Peyer's patch (tissue), 4 donors: ENCODE measurements at regions not wholly inside any gene's neighbourhood (a gene's known extent, or its start where the extent isn't known, plus 50 kb on each side); places are given as distances from the start of the nearest gene placed in this dataset.

ENCODE experiments used
- POLR2A ChIP-seq, 2 donors: fragments of 450-650 bp; IDR thresholded peaks; one replicate each; pipeline ENCODE4 v1.5.1; 2017; ENCODE audit warnings: antibody characterized with exemption in 2 of 2, mild to moderate bottlenecking in 2 of 2, moderate library complexity in 2 of 2
- TF ChIP-seq, protein P1 (sequence below), 6 experiments: fragments of 450-650 bp in 4 of 6; fragments of 200-600 bp in 2 of 6; sonication (generic) in 1 of 6; IDR thresholded peaks; one replicate each; pipeline ENCODE4 v1.5.1; 2017 to 2019; ENCODE audit warnings: antibody characterized with exemption in 6 of 6, mild to moderate bottlenecking in 3 of 6, moderate library complexity in 1 of 6

DNA sequence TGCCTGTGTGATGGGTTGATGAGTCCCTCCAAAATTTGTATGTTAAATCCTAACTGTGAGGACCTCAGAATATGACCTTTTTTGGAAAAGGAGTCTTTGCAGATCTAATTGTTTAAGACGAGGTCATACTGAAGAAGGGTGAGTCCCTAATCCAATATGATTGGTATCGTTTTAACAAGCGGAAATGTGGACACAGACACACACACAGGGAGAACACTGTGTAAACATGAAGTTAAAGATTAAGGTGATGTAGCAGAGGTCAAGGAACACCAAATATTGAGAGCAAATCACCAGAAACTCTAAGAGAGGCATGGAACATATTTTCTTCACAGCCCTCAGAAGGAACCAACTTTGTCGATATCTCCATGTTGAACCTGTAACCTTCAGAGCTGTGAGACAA, 1106.7 kb downstream of the SLC6A15 start:
- TF ChIP-seq, protein P1, sequence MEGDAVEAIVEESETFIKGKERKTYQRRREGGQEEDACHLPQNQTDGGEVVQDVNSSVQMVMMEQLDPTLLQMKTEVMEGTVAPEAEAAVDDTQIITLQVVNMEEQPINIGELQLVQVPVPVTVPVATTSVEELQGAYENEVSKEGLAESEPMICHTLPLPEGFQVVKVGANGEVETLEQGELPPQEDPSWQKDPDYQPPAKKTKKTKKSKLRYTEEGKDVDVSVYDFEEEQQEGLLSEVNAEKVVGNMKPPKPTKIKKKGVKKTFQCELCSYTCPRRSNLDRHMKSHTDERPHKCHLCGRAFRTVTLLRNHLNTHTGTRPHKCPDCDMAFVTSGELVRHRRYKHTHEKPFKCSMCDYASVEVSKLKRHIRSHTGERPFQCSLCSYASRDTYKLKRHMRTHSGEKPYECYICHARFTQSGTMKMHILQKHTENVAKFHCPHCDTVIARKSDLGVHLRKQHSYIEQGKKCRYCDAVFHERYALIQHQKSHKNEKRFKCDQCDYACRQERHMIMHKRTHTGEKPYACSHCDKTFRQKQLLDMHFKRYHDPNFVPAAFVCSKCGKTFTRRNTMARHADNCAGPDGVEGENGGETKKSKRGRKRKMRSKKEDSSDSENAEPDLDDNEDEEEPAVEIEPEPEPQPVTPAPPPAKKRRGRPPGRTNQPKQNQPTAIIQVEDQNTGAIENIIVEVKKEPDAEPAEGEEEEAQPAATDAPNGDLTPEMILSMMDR (IDR thresholded peaks at IDR 0.05), result no peak
- TF ChIP-seq POLR2A (IDR thresholded peaks at IDR 0.05), result no peak
